Pancreas (tissue), 10 donors: ENCODE measurements at regions not wholly inside any gene's neighbourhood (a gene's known extent, or its start where the extent isn't known, plus 50 kb on each side); places are given as distances from the start of the nearest gene placed in this dataset.

Experiments used
- ATAC-seq, 4 donors: fragments of 200-7000 bp; cut with Tn5 transposase; one replicate each; pipeline versions ENCODE4 v1.8.0 to v1.9.1; 2020; ENCODE audit warnings: mild to moderate bottlenecking in 4 of 4, moderate library complexity in 4 of 4
- DNase-seq, 6 donors: peaks; one replicate each; pipeline ENCODE4 v3.0.0-alpha.2; 2020
- FAIRE-seq: peaks from 2 replicates; lab custom pipeline; 2012; peaks lifted over from hg19 to GRCh38; lab: Jason Lieb, UNC
- H3K27ac ChIP-seq, 4 donors: fragments of 200-600 bp; sonication (generic); 1 replicate in 3 of 4; 2 replicates in 1 of 4; pipeline versions ENCODE4 v1.5.0 to v1.8.0; 2020
- H3K27me3 ChIP-seq, 4 donors: fragments of 200-600 bp; one replicate each; pipeline ENCODE4 v1.8.0; 2021
- H3K36me3 ChIP-seq, 3 donors: fragments of 200-600 bp; sonication (generic) in 1 of 3; one replicate each; pipeline versions ENCODE4 v1.5.0 to v1.8.0; 2020 to 2021
- H3K4me1 ChIP-seq, 3 donors: fragments of 200-600 bp; one replicate each; pipeline ENCODE4 v1.8.0; 2021
- H3K4me3 ChIP-seq, 4 donors: fragments of 200-600 bp; sonication (generic) in 2 of 4; one replicate each; pipeline versions ENCODE4 v1.5.0 to v1.8.0; 2020 to 2021
- H3K9me3 ChIP-seq, 4 donors: fragments of 200-600 bp; one replicate each; pipeline ENCODE4 v1.8.0; 2021
- CTCF ChIP-seq, 4 donors: fragments of 200-600 bp; sonication (generic) in 3 of 4; IDR thresholded peaks; one replicate each; pipeline versions ENCODE4 v1.5.0 to v1.8.0; 2021; ENCODE audit warnings: antibody characterized with exemption in 4 of 4
- WGBS, 2 donors: extraction: QIAGEN DNeasy Blood & Tissue Kit; methylation state at CpG; one replicate each; pipeline ENCODE4 v1.1.7; 2013; 5-methylcytosine and 5-hydroxymethylcytosine counted together
- intact Hi-C, 3 donors: fragments of 100-400 bp; cut with DNase I; formaldehyde crosslinking; loops; one replicate each; pipeline versions ENCODE4 v1.11.1 to v1.14.2; 2022
- donor health status: healthy with polysubstance abuse.
- donor health status: DM: no; HTN: no; CAD: no; lungs with moderate emphysema.
- donor health status: DM: no; HTN: no; CAD: no.
- donor health status: control.
- donor health status: control.
- donor health status: Bipolar disorder and iron deficiency.
- donor health status: DM: yes; HTN: yes; CAD: no.
- donor health status: DM: no; HTN: no; CAD: no.
- donor health status: DM: no; HTN: no; CAD: no.
- donor health status: DM: yes; HTN: yes; CAD: no.

- Histone ChIP-seq H3K27me3 (no peaks in the 10 kb centered on the region), H3K9me3 (no peaks in the 10 kb centered on the region), H3K36me3 (no peaks in the 10 kb centered on the region), H3K4me1 (no peaks in the 10 kb centered on the region), H3K27ac (no peak overlapping the region), H3K4me3 (no peak overlapping the region)
- WGBS, 2 donors = 73 to 80% methylated on average over 9 of the region's 9 CpGs
- ATAC-seq (no peak), DNase-seq (no peak), FAIRE-seq (no peak)
- intact Hi-C loops = no loop called here
- TF ChIP-seq CTCF (IDR thresholded peaks at IDR 0.05) = no peak
These were observed 210.4 kb downstream of the SH3BP4 start for GRCh38 chr2:235162082-235162836.

DNA sequence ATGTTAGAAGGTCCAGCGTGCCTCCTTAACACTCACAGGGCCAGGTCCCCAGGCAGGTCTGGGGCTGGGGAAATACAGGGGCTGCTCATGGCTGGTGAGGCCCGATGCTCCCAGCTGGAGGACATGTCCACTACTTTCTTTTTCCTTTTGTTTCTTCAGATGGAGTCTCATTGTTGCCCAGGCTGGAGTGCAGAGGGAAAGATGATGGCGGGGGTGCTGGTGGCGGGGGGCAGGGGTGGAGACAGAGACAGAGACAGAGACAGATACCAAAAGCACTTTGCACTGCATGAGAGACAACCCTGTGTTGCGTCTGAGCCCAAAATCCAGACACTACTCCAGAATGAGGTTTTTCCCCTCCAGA, 211.0 kb downstream of the SH3BP4 start:
- WGBS, 2 donors = 63 to 68% methylated on average over 5 of the region's 5 CpGs
- Histone ChIP-seq H3K27me3 (no peaks in the 10 kb centered on the region), H3K27ac (no peak overlapping the region), H3K4me3 (no peak overlapping the region), H3K4me1 (no peaks in the 10 kb centered on the region), H3K36me3 (no peaks in the 10 kb centered on the region), H3K9me3 (no peaks in the 10 kb centered on the region)
- intact Hi-C loops = no loop called here
- no peak for TF ChIP-seq CTCF (IDR thresholded peaks at IDR 0.05)
- ATAC-seq = no peak
- DNase-seq = no peak
- FAIRE-seq = no peak

DNA sequence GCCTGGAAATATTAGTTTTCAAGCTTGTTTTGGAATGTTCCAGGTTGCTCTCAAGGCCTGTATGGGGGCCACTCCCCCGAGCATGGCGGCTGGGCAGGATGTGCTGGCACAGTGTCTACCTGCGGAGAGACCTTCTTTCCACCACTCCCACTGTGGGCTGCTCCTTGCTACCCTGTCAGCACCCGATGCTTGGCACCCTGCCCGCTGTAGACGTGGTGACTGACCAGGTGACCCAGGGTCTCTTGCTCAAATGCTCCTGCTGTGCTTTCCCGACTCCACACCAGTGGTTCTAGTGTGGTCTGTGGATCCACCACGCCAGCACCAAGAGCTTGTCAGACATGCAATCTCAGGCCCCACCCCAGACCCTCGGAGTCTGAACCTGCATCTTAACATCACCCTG, 213.3 kb downstream of the SH3BP4 start:
- no peaks in the 10 kb centered on the region for H3K27me3 ChIP-seq
- H3K9me3 ChIP-seq = no peaks in the 10 kb centered on the region
- FAIRE-seq (no peak), ATAC-seq (no peak), DNase-seq (peak in 2 of 6 donors; percentile 26 to 63)
- intact Hi-C loops = no loop called here
- WGBS, 2 donors = 73 to 78% methylated on average over 9 of the region's 9 CpGs
- H3K36me3 ChIP-seq = no peaks in the 10 kb centered on the region
- no peak for TF ChIP-seq CTCF (IDR thresholded peaks at IDR 0.05)
- H3K4me1 ChIP-seq = no peaks in the 10 kb centered on the region
- H3K27ac ChIP-seq = no peak overlapping the region
- H3K4me3 ChIP-seq = no peak overlapping the region

DNA sequence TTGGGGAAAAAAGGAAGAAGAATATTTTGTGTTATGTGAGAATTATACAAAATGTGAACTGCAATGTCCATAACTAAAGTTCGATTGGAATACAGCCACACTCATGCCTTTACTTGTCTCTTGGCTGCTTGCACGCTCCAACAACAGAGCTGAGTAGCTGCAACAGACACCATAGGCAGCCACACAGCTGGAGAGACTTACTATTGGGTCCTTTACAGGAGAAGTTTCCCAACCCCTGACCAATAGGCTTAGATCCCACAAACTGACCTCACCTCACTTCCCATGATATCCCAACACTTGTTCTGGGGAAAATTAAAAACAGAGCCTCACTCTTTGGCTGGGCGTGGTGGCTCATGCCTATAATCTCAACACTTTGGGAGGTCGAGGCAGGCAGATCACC, 213.8 kb downstream of the SH3BP4 start:
- FAIRE-seq = no peak
- Histone ChIP-seq H3K4me3 (no peak overlapping the region), H3K9me3 (no peaks in the 10 kb centered on the region), H3K4me1 (no peaks in the 10 kb centered on the region), H3K27me3 (no peaks in the 10 kb centered on the region), H3K36me3 (no peaks in the 10 kb centered on the region), H3K27ac (no peak overlapping the region)
- intact Hi-C loops = no loop called here
- ATAC-seq = no peak
- no peak for TF ChIP-seq CTCF (IDR thresholded peaks at IDR 0.05)
- 65 to 79% methylated on average over 4 of the region's 4 CpGs for WGBS, 2 donors
- no peak for DNase-seq

DNA sequence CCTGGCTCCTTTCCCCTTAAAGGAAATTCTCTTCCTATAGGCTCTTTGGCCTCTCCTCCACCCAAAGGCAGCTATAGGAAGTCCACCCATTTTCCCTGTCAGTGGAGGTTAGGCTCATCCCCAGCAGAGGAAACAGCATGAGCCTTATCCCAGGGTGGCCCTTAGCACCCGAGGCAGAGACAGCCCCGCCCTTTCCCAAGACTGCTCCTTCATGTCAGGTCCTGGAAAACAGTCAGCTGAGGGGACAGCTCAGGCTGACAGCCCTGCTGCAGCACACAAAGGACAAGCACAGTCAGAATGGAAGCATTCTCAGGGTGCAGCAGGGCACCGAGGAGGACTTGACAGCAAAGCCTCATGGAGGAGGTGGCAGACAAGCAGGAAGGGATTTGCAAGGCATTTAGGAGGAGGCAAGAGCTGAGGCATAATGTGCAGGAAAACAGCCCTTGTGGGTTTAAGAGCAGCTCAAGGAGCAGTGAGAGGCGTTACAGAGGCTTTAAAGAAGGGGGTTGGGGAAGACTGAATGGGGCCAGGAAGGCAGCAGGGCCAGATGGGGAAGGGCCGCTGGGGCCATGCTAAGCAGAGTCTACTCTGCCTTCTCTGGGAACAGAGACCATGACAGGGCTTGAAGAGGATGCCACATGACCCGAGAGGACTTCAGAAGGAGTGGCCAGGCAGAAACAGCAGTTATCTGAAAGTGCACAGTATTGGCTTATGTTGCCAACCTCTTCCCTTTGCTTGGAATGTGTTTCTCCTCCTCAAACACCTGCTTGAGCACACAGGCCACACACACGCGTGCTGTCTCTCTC, 216.6 kb downstream of the SH3BP4 start:
- no peaks in the 10 kb centered on the region for H3K36me3 ChIP-seq
- DNase-seq = no peak
- no peak for ATAC-seq
- TF ChIP-seq CTCF (IDR thresholded peaks at IDR 0.05) = no peak
- no peaks in the 10 kb centered on the region for H3K9me3 ChIP-seq
- no peak overlapping the region for H3K27ac ChIP-seq
- H3K27me3 ChIP-seq = no peaks in the 10 kb centered on the region
- H3K4me1 ChIP-seq = no peaks in the 10 kb centered on the region
- WGBS, 2 donors = 63 to 72% methylated on average over 8 of the region's 8 CpGs
- intact Hi-C loops = no loop called here
- H3K4me3 ChIP-seq = no peak overlapping the region
- FAIRE-seq = no peak
